GM23248 (cell line): ENCODE measurements at regions not wholly inside any gene's neighbourhood (a gene's known extent, or its start where the extent isn't known, plus 50 kb on each side); places are given as distances from the start of the nearest gene placed in this dataset.

Source experiments
- EZH2 ChIP-seq: fragments of 200-600 bp; sonication (generic); IDR thresholded peaks from 2 replicates; pipeline ENCODE4 v1.6.1; 2018; ENCODE audit warnings: antibody characterized with exemption, mild to moderate bottlenecking; ENCODE audit not compliant: insufficient read depth, poor library complexity, severe bottlenecking
- EZH2phosphoT487 ChIP-seq: fragments of 200-600 bp; sonication (generic); IDR thresholded peaks from 2 replicates; pipeline ENCODE4 v1.6.1; 2018; ENCODE audit warnings: antibody characterized with exemption, moderate library complexity, mild to moderate bottlenecking, low read depth; ENCODE audit not compliant: insufficient read depth

DNA sequence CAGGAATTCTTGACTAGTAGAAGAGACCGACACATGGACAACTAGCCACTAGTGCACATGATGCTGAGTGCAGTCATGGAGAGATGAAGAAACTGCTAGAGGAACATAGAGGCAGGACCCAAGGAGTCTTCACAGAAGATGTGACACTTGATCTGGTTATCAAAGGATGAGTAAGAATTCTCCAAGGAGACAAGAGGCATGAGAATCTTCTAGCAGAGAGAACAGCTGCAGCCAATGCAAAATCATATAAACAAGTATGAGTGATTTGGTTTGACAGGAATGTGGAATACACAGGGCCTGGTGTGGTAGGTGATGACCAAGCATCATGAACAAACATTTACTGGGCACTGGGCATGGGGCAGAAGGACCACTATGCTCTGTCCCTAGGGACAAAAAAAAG lies 140.9 kb upstream of the CTTNBP2NL start:
- no peak for TF ChIP-seq EZH2
- no peak for TF ChIP-seq EZH2phosphoT487
